Brain microvascular endothelial cell (primary cell): ENCODE measurements at regions not wholly inside any gene's neighbourhood (a gene's known extent, or its start where the extent isn't known, plus 50 kb on each side); places are given as distances from the start of the nearest gene placed in this dataset.

Experiments
- DNase-seq: peaks from one replicate; pipeline ENCODE4 v3.0.0-alpha.2; 2020
- H3K27ac ChIP-seq: fragments of 250-450 bp; sonication (Bioruptor Pico); 2 replicates; pipeline ENCODE4 v1.5.1; 2020; ENCODE audit warnings: mild to moderate bottlenecking, moderate library complexity
- H3K27me3 ChIP-seq: fragments of 250-450 bp; sonication (Bioruptor Pico); replicated peaks from 2 replicates; pipeline ENCODE4 v1.5.1; 2020; ENCODE audit warnings: mild to moderate bottlenecking
- H3K36me3 ChIP-seq: fragments of 250-450 bp; sonication (Bioruptor Pico); replicated peaks from 2 replicates; pipeline ENCODE4 v1.5.1; 2020; ENCODE audit warnings: mild to moderate bottlenecking
- H3K4me3 ChIP-seq: 2 replicates; pipeline ENCODE4 v1.5.1; 2011; ENCODE audit warnings: low read depth, mild to moderate bottlenecking, control low read depth, low read length, moderate library complexity
- CTCF ChIP-seq: IDR thresholded peaks from 2 replicates; pipeline ENCODE4 v1.5.1; 2011; ENCODE audit warnings: low read depth, mild to moderate bottlenecking, moderate library complexity, low read length, control low read depth, inconsistent platforms; ENCODE audit errors: missing control alignments
- in situ Hi-C: cut with HindIII; loops from 2 replicates; pipeline ENCODE4 v1.10.0; 2017; ENCODE audit warnings: low sequenced_read_pairs, low pct_ligation_motif_present

- Histone ChIP-seq H3K27me3 (no peaks in the 10 kb centered on the region), H3K27ac (no peak overlapping the region), H3K4me3 (no peak overlapping the region), H3K36me3 (no peaks in the 10 kb centered on the region)
- in situ Hi-C loops, result no loop called here
- peak; percentile 12 for DNase-seq
- no peak for TF ChIP-seq CTCF
Observed at GRCh38 chr9:80951675-80952074, 737.7 kb downstream of the TLE1 start.

GRCh38 chr9:80948876-80949275 lies 740.5 kb downstream of the TLE1 start:
- H3K36me3 ChIP-seq, result no peaks in the 10 kb centered on the region
- no peak overlapping the region for H3K4me3 ChIP-seq
- H3K27ac ChIP-seq, result no peak overlapping the region
- in situ Hi-C loops, result no loop called here
- no peak for TF ChIP-seq CTCF
- DNase-seq, result no peak
- H3K27me3 ChIP-seq, result no peaks in the 10 kb centered on the region

GRCh38 chr9:80948066-80948465 lies 741.3 kb downstream of the TLE1 start:
- Histone ChIP-seq H3K27me3 (no peaks in the 10 kb centered on the region), H3K36me3 (no peaks in the 10 kb centered on the region), H3K4me3 (no peak overlapping the region), H3K27ac (no peak overlapping the region)
- DNase-seq, result no peak
- no peak for TF ChIP-seq CTCF
- in situ Hi-C loops, result no loop called here

- Histone ChIP-seq H3K4me3 (no peak overlapping the region), H3K27me3 (no peaks in the 10 kb centered on the region), H3K27ac (no peak overlapping the region), H3K36me3 (no peaks in the 10 kb centered on the region)
- DNase-seq, result no peak
- no peak for TF ChIP-seq CTCF
- in situ Hi-C loops, result no loop called here
Observed at GRCh38 chr9:80946496-80947170, 742.7 kb downstream of the TLE1 start.

GRCh38 chr9:80945436-80945835 lies 743.9 kb downstream of the TLE1 start:
- H3K36me3 ChIP-seq, result no peaks in the 10 kb centered on the region
- in situ Hi-C loops, result no loop called here
- H3K27me3 ChIP-seq, result no peaks in the 10 kb centered on the region
- DNase-seq, result no peak
- TF ChIP-seq CTCF, result no peak
- no peak overlapping the region for H3K4me3 ChIP-seq
- H3K27ac ChIP-seq, result no peak overlapping the region

GRCh38 chr9:80937645-80938044 lies 751.7 kb downstream of the TLE1 start:
- Histone ChIP-seq H3K27me3 (no peaks in the 10 kb centered on the region), H3K4me3 (no peak overlapping the region), H3K27ac (no peak overlapping the region), H3K36me3 (no peaks in the 10 kb centered on the region)
- no peak for TF ChIP-seq CTCF
- in situ Hi-C loops, result no loop called here
- no peak for DNase-seq
